HG02884 (cell line): ENCODE measurements at regions not wholly inside any gene's neighbourhood (a gene's known extent, or its start where the extent isn't known, plus 50 kb on each side); places are given as distances from the start of the nearest gene placed in this dataset.

Experiments
- ATAC-seq: cut with Tn5 transposase; IDR thresholded peaks from one replicate; pipeline ENCODE4 v1.9.1; 2021; ENCODE audit warnings: mild to moderate bottlenecking, moderate library complexity; ENCODE audit not compliant: unreplicated experiment

- no peak for ATAC-seq
Measured at GRCh38 chr4:35883108-35883507, 361.2 kb downstream of the ARAP2 start.

- no peak for ATAC-seq
Measured at GRCh38 chr4:35884714-35885480, 359.4 kb downstream of the ARAP2 start.

GRCh38 chr4:35897808-35898207 is 346.5 kb downstream of the ARAP2 start:
- no peak for ATAC-seq

GRCh38 chr4:35900286-35901243 is 343.7 kb downstream of the ARAP2 start:
- no peak for ATAC-seq

GRCh38 chr4:35912174-35912573 is 332.1 kb downstream of the ARAP2 start:
- ATAC-seq, result peak; percentile 86

GRCh38 chr4:35918491-35918977 is 325.8 kb downstream of the ARAP2 start:
- ATAC-seq, result no peak

GRCh38 chr4:35925806-35926205 is 318.5 kb downstream of the ARAP2 start:
- ATAC-seq, result no peak

GRCh38 chr4:35926788-35927187 is 317.5 kb downstream of the ARAP2 start:
- ATAC-seq, result no peak

- no peak for ATAC-seq
Measured at GRCh38 chr4:35933901-35934300, 310.4 kb downstream of the ARAP2 start.

- ATAC-seq, result no peak
Measured at GRCh38 chr4:35934320-35934981, 309.9 kb downstream of the ARAP2 start.

GRCh38 chr4:35938936-35939335 is 305.4 kb downstream of the ARAP2 start:
- ATAC-seq, result no peak

- ATAC-seq, result no peak
Measured at GRCh38 chr4:35939751-35940150, 304.6 kb downstream of the ARAP2 start.

GRCh38 chr4:35942092-35942491 is 302.2 kb downstream of the ARAP2 start:
- ATAC-seq, result no peak

- ATAC-seq, result no peak
Measured at GRCh38 chr4:35943606-35944005, 300.7 kb downstream of the ARAP2 start.

GRCh38 chr4:35948171-35948570 is 296.1 kb downstream of the ARAP2 start:
- ATAC-seq, result no peak

- ATAC-seq, result no peak
Measured at GRCh38 chr4:35950442-35950841, 293.9 kb downstream of the ARAP2 start.

GRCh38 chr4:35952751-35953150 is 291.6 kb downstream of the ARAP2 start:
- no peak for ATAC-seq

- ATAC-seq, result no peak
Measured at GRCh38 chr4:35963383-35963782, 280.9 kb downstream of the ARAP2 start.

- ATAC-seq, result no peak
Measured at GRCh38 chr4:35963974-35964515, 280.3 kb downstream of the ARAP2 start.

GRCh38 chr4:35965300-35965699 is 279.0 kb downstream of the ARAP2 start:
- no peak for ATAC-seq

- ATAC-seq, result no peak
Measured at GRCh38 chr4:35966566-35966965, 277.7 kb downstream of the ARAP2 start.
